GM23338 (cell line): ENCODE measurements at regions not wholly inside any gene's neighbourhood (a gene's known extent, or its start where the extent isn't known, plus 50 kb on each side); places are given as distances from the start of the nearest gene placed in this dataset.

Experiments used
- ATAC-seq: fragments of 200-7000 bp; cut with Tn5 transposase; 3 replicates; pipeline ENCODE4 v1.9.1; 2020
- DNase-seq: peaks from one replicate; pipeline ENCODE4 v3.0.0-alpha.2; 2015; ENCODE audit warnings: low spot score
- H2AFZ ChIP-seq: fragments of 200-600 bp; sonication (generic); 2 replicates; pipeline ENCODE4 v1.8.0; 2016; ENCODE audit warnings: antibody characterized with exemption, mild to moderate bottlenecking, moderate library complexity
- H3F3A ChIP-seq: fragments of 200-600 bp; sonication (generic); replicated peaks from 2 replicates; pipeline ENCODE4 v1.8.0; 2017; ENCODE audit warnings: antibody characterized with exemption, mixed run types, low read depth
- H3K27ac ChIP-seq: fragments of 200-600 bp; sonication (generic); 2 replicates; pipeline ENCODE4 v1.6.1; 2016; ENCODE audit warnings: low read depth
- H3K27me3 ChIP-seq: fragments of 200-600 bp; sonication (generic); 2 replicates; pipeline ENCODE4 v1.8.0; 2016; ENCODE audit warnings: mild to moderate bottlenecking, mixed run types, moderate library complexity; ENCODE audit not compliant: insufficient read depth
- H3K36me3 ChIP-seq: fragments of 200-600 bp; sonication (generic); 2 replicates; pipeline ENCODE4 v1.8.0; 2016; ENCODE audit warnings: mild to moderate bottlenecking; ENCODE audit not compliant: insufficient read depth
- H3K4me1 ChIP-seq: fragments of 200-600 bp; sonication (generic); 2 replicates; pipeline ENCODE4 v1.8.0; 2016; ENCODE audit warnings: mild to moderate bottlenecking, moderate library complexity; ENCODE audit not compliant: insufficient read depth
- H3K4me2 ChIP-seq: fragments of 200-600 bp; sonication (generic); 2 replicates; pipeline ENCODE4 v1.7.1; 2017; ENCODE audit warnings: mixed run types
- H3K4me3 ChIP-seq: fragments of 200-600 bp; sonication (generic); 2 replicates; pipeline ENCODE4 v1.6.1; 2016; ENCODE audit warnings: mixed run types
- H3K79me2 ChIP-seq: fragments of 200-600 bp; sonication (generic); replicated peaks from 2 replicates; pipeline ENCODE4 v1.8.0; 2017; ENCODE audit warnings: mild to moderate bottlenecking; ENCODE audit not compliant: insufficient read depth
- H3K9me2 ChIP-seq: fragments of 200-600 bp; sonication (generic); 2 replicates; pipeline ENCODE4 v1.8.0; 2017; ENCODE audit not compliant: insufficient read depth
- H4K20me1 ChIP-seq: fragments of 200-600 bp; sonication (generic); replicated peaks from 2 replicates; pipeline ENCODE4 v1.8.0; 2017; ENCODE audit warnings: mild to moderate bottlenecking; ENCODE audit not compliant: insufficient read depth
- H3K27ac Mint-ChIP-seq: 2 replicates; pipeline ENCODE4 v1.8.0; 2020; ENCODE audit warnings: inconsistent platforms, mild to moderate bottlenecking, moderate library complexity, mixed read lengths
- H3K27me3 Mint-ChIP-seq: 3 replicates; pipeline ENCODE4 v1.8.0; 2022; ENCODE audit warnings: low read depth, mild to moderate bottlenecking, moderate library complexity, mixed read lengths, inconsistent platforms; ENCODE audit not compliant: insufficient read depth, poor library complexity
- H3K36me3 Mint-ChIP-seq: 3 replicates; pipeline ENCODE4 v1.8.0; 2021; ENCODE audit warnings: low read depth, mild to moderate bottlenecking, inconsistent platforms, moderate library complexity, mixed read lengths
- H3K4me1 Mint-ChIP-seq: 3 replicates; pipeline ENCODE4 v1.8.0; 2020; ENCODE audit warnings: mild to moderate bottlenecking, inconsistent platforms, mixed read lengths
- H3K4me3 Mint-ChIP-seq: 3 replicates; pipeline ENCODE4 v1.8.0; 2021; ENCODE audit warnings: moderate library complexity, mild to moderate bottlenecking, inconsistent platforms, mixed read lengths
- H3K9me3 Mint-ChIP-seq: 3 replicates; pipeline ENCODE4 v1.8.0; 2020; ENCODE audit warnings: moderate library complexity, mild to moderate bottlenecking, inconsistent platforms, mixed read lengths
- CTCF ChIP-seq, 2 experiments: fragments of 200-600 bp in 1 of 2; sonication (generic) in 1 of 2; conservative IDR thresholded peaks; 2 replicates each; pipeline versions ENCODE4 v1.5.1 to v1.6.1; 2016 to 2017; ENCODE audit warnings: antibody characterized with exemption in 2 of 2, low read depth in 2 of 2, mild to moderate bottlenecking in 2 of 2, moderate library complexity in 1 of 2
- ETS1 ChIP-seq: IDR thresholded peaks from 2 replicates; pipeline ENCODE4 v1.6.1; 2016; ENCODE audit warnings: antibody characterized with exemption
- EZH2phosphoT487 ChIP-seq: fragments of 200-600 bp; sonication (generic); IDR thresholded peaks from one replicate; pipeline ENCODE4 v1.8.1; 2018; ENCODE audit warnings: antibody characterized with exemption; ENCODE audit not compliant: unreplicated experiment
- JUNB ChIP-seq: IDR thresholded peaks from one replicate; pipeline ENCODE4 v1.6.1; 2016; ENCODE audit warnings: antibody characterized with exemption; ENCODE audit not compliant: unreplicated experiment
- REST ChIP-seq: IDR thresholded peaks from one replicate; pipeline ENCODE4 v1.6.1; 2018; ENCODE audit warnings: antibody characterized with exemption; ENCODE audit not compliant: unreplicated experiment
- STAT1 ChIP-seq: IDR thresholded peaks from one replicate; pipeline ENCODE4 v1.6.1; 2016; ENCODE audit warnings: antibody characterized with exemption; ENCODE audit not compliant: unreplicated experiment
- ZNF462 ChIP-seq: fragments of 250-450 bp; sonication (Bioruptor Pico); IDR thresholded peaks from 2 replicates; pipeline ENCODE4 v1.5.0; 2020; ENCODE audit warnings: mild to moderate bottlenecking, moderate library complexity

GRCh38 chr1:222284466-222284865 is 263.4 kb downstream of the HHIPL2 start:
- no peaks in the 10 kb centered on the region for H4K20me1 ChIP-seq
- H3K4me1 ChIP-seq: no peaks in the 10 kb centered on the region
- ATAC-seq (no peak), DNase-seq (no peak)
- no peak overlapping the region for H3K4me3 Mint-ChIP-seq
- no peaks in the 10 kb centered on the region for H3K27me3 ChIP-seq
- H3K4me1 Mint-ChIP-seq: no peaks in the 10 kb centered on the region
- H3K4me3 ChIP-seq: no peak overlapping the region
- H2AFZ ChIP-seq: no peak overlapping the region
- no peak overlapping the region for H3K27ac ChIP-seq
- no peaks in the 10 kb centered on the region for H3K27me3 Mint-ChIP-seq
- no peaks in the 10 kb centered on the region for H3K79me2 ChIP-seq
- H3K36me3 Mint-ChIP-seq: no peaks in the 10 kb centered on the region
- H3K9me2 ChIP-seq: peaks cover 19% of the 10 kb centered on the region; the same call in 1 of the 2 replicates
- peaks cover 2% of the 10 kb centered on the region; the same call in 1 of the 3 replicates for H3K9me3 Mint-ChIP-seq
- no peak overlapping the region for H3K4me2 ChIP-seq
- no peaks in the 10 kb centered on the region for H3K36me3 ChIP-seq
- no peak for TF ChIP-seq CTCF (conservative IDR thresholded peaks at IDR 0.05; ENCODE audit: low read depth in 2 of 2)
- TF ChIP-seq JUNB: no peak
- no peak for TF ChIP-seq ZNF462
- no peak for TF ChIP-seq ETS1
- no peak for TF ChIP-seq REST
- no peak for TF ChIP-seq STAT1
- TF ChIP-seq EZH2phosphoT487: no peak
- no peaks in the 10 kb centered on the region for H3F3A ChIP-seq
- H3K27ac Mint-ChIP-seq: no peak overlapping the region
